OCI-M2 (cell line): ENCODE measurements at regions not wholly inside any gene's neighbourhood (a gene's known extent, or its start where the extent isn't known, plus 50 kb on each side); places are given as distances from the start of the nearest gene placed in this dataset.

Experiments used
- DNase-seq: peaks from one replicate; lab custom pipeline; 2025; ENCODE audit not compliant: unreplicated experiment; lab: John Stamatoyannopoulos, UW

- DNase-seq = no peak
Observed at GRCh38 chr12:91974541-91975085, 171.0 kb downstream of the BTG1 start.

- DNase-seq = no peak
Observed at GRCh38 chr12:91973813-91974212, 171.8 kb downstream of the BTG1 start.

DNA sequence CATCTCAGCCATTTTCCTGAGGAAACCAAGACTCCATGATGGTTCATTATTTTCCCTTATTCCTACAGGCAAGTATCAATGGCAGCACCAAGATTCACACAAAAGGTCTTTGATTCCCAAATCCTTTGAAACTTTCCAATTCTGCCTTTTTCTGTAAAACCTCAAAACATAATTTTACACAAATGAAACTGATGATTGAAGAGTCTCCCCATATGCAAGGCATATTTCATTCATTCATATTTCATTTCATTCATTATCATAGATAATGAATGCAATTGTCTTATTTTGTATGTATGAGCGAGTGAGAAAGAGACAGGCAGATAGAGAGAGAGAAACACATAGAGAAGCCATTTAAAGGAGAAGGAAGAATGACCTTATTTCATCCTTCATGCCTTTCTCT lies 172.8 kb downstream of the BTG1 start:
- no peak for DNase-seq

- no peak for DNase-seq
Observed at GRCh38 chr12:91968777-91969171, 176.9 kb downstream of the BTG1 start.

- no peak for DNase-seq
Observed at GRCh38 chr12:91968076-91968776, 177.4 kb downstream of the BTG1 start.

- DNase-seq = no peak
Observed at GRCh38 chr12:91967590-91967989, 178.1 kb downstream of the BTG1 start.

- DNase-seq = no peak
Observed at GRCh38 chr12:91965781-91966180, 179.9 kb downstream of the BTG1 start.

DNA sequence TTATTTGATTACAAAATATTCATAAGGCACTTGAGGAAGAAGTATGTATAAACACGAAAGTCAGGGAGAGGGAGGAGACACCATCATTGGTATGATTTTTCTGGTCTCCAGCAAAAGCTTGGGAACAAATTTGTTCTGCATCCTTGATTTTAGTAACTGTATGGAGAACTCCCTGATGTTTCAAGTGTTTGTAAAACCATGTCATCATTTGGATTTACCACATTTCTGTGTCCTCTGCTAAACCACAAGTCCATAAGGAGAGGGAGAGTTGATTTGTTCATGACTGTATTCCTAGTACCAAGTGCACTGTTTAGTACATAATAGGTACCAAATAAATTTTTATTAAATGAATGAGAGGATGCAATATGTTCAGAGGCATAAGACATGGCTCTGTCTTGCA lies 181.1 kb downstream of the BTG1 start:
- no peak for DNase-seq

DNA sequence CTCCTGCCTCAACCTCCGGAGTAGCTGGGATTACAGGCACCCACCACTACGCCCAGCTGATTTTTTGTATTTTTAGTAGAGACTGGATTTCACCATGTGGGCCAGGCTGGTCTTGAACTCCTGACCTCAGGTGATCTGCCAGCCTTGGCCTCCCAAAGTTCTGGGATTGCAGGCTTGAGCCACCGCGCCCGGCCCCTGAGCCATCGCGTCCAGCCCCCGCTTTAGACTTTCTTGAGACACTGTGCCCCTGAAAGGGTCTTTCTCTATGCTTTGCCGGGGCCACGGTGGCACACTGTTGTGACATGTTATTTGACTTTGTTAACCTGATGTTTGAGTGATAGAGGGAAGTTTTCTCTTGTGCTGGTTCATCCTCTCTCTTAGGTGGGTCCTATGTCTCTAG lies 186.4 kb downstream of the BTG1 start:
- DNase-seq = no peak

GRCh38 chr12:91958816-91959215 lies 186.8 kb downstream of the BTG1 start:
- no peak for DNase-seq

DNA sequence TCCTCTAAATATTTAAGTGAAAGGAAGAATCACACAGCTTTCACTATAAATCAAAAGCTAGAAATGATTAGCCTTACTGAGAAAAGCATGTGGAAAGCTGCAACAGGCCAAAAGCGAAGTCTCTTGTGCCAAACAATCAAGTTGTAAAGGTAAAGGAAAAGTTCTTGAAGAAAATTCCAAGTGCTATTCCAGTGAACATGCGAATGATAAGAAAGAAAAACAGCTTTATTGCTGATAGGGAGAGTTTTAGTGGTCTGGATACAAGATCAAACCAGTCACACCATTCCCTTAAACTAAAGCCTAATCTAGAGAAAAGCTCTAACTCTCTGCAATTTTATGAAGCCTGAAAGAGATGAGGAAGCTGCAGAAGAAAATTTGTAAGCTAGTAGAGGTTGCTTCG lies 190.9 kb downstream of the BTG1 start:
- no peak for DNase-seq

DNA sequence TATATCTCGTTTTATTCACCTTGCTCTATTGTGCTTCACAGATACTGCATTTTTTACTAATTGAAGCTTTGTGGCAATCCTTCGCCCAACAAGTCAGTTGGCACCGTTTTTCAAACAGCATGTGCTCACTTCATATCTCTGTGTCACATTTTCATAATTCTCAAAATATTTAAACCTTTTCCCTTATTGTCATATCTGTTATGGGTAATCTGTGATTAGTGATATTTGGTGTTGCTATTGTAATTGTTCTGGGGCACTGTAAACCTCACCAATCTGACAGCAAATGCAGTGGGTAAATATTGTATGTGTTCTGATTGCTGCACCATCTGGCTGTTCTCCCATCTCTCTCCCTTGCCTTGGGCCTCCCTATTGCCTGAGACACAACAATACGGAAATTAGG lies 191.3 kb downstream of the BTG1 start:
- DNase-seq = no peak

DNA sequence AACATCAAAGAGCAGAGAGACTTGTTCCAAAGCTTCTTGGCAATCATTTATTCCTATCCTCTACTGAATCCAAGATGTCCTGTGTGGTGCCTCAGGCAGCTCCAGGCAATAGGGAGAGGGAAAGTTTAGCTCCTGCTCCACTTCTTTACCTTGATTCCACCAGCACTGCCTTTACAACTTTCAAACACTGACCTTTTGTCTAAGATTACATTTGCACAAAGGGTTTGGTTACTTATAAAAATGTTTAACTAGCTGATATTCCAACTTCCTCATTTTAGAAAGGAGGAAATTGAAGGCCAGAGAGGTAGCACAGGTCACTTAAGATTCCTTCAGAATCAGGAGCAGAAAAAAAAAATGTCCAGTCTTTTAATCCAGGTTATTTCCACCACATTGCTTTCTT lies 192.7 kb downstream of the BTG1 start:
- DNase-seq = no peak

DNA sequence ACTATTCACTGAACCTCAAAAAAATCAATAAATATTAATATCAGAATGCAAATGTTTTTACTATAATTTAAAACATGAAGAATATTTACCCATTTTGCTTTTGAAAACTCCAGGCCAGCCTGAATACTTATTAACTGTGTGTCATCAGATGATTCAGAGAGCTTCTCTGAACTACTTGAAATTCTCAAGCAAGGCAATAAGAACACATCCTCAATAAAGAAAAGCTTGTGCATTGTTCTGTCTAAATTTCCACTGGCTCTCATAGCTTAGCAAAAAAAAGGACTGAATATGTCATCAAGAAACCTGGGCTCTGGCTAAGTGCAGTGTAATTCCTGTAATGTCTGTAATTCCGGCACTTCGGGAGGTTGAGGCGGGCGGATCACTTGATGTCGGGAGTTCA lies 194.1 kb downstream of the BTG1 start:
- no peak for DNase-seq

GRCh38 chr12:91948504-91948903 lies 197.1 kb downstream of the BTG1 start:
- DNase-seq = no peak

GRCh38 chr12:91947459-91947858 lies 198.2 kb downstream of the BTG1 start:
- DNase-seq = no peak

DNA sequence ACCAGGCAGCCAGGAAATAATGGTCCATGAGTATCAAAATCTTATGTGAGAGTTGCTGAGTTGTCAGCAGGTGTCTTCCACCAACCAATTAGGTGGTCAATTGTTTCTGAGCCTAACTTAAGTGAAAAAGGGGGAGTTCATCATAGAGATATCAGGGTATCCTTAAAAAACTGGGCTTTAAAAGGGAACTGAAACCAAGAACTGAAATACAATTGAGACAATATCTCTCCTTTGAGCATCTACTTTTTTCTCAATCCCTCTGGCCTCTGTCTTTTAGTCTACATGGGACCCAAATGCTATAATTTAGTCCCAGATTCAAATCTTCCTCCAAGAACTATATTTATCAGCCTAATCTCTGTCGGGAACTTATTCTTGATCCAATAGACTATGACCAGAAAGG lies 201.0 kb downstream of the BTG1 start:
- DNase-seq = no peak

- DNase-seq = no peak
Observed at GRCh38 chr12:91940826-91941570, 204.6 kb downstream of the BTG1 start.

DNA sequence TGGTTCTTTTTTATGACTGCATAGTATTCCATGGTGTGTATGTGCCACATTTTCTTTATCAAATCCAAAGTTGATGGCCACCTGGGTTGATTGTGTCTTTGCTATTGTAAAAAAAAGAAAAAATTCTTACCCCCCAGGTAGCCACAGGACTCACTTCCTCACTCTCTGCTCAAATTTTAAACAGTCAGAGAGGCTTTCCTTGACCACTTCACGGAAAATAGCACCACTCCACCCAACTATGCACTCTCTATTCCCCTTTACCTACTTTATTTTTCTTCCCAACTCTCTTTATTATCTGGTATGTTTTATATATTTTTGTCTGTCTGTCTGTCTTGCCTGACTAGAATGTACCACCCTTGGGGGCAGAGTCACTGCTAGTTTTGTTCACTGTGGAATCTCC lies 205.3 kb downstream of the BTG1 start:
- DNase-seq = no peak

GRCh38 chr12:91937706-91938105 lies 207.9 kb downstream of the BTG1 start:
- no peak for DNase-seq

GRCh38 chr12:91937009-91937408 lies 208.6 kb downstream of the BTG1 start:
- no peak for DNase-seq

- DNase-seq = no peak
Observed at GRCh38 chr12:91935296-91935695, 210.3 kb downstream of the BTG1 start.

- no peak for DNase-seq
Observed at GRCh38 chr12:91931111-91931510, 214.5 kb downstream of the BTG1 start.
